NOMO-1 treated with dmso at 0.1 percent for 144 hours (cell line): ENCODE measurements at regions not wholly inside any gene's neighbourhood (a gene's known extent, or its start where the extent isn't known, plus 50 kb on each side); places are given as distances from the start of the nearest gene placed in this dataset.
"Not testable (repeated sequence)": the region's sequence is repeated elsewhere in the genome, so short reads cannot be mapped to it uniquely, and the experiment has no call there.

Source experiments
- DNase-seq: peaks from one replicate; lab custom pipeline; 2025; ENCODE audit not compliant: unreplicated experiment; lab: John Stamatoyannopoulos, UW

DNA sequence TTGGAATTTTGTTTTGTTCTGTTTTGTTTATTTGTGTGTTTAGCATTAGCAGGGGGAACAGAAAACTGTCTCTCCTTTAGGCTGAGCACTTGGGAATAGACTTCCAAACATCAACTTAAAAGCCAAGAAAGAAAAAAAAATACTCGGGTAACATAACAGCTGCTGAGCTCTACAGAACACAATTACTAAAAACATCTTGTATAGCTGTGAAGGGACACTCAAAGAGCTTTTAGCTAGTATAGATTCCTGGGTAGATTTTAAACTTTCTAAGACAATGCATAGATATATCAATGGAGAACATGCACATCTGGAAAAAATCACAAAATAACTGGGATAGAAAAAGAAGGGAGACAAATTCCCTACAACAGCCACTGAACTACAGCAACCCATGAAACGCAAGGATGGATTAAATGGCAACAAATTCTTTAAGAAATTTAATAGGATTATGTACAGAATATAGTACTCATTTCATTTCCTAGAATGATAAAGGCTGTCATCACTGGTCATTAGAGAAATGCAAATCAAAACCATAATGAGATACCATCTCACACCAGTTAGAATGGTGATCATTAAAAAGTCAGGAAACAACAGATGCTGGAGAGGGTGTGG, 174.3 kb upstream of the KRR1 start:
- DNase-seq: no peak

DNA sequence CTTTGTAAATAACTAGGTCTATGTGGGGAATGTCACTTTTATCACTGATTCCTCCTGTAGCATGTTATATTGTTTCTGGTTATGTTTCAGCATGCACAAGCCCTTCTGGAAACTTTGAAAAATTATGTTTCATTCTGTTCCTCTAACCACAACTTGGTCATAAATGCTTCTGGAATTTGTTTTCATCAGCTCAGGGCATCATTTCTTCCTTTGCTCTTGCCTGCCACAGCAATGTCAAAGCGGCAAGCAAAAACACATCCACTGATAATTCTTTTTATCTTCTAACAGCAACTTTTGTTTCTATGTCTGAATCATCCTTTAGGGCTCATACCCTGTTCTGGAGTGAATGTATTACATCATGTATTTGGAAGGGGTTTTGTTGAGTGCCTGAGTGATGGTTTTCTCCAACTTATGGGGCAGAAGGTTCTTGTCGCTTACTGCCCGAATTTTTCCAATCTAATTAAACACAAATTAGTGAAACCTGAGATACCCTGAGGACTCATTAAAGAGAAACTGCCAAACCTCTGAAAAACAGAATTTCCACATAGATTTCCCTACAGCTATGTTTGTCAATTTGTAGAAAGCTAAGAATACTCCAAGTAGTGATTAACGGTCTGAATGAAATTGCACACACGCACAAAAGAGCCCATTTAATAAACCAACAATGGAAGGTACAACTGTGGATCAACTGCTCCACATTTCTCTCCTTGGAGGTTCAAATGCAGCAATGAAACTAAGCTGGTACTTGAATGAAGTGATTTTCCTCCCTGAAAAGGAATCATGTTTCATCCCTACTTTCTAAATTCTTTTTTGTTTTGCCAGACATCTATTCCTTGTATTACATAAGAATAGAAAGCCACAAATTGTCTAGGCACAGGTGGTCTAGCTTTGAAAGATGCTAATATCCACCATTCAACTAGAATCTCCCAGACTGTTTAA, 173.5 kb upstream of the KRR1 start:
- DNase-seq: no peak

DNA sequence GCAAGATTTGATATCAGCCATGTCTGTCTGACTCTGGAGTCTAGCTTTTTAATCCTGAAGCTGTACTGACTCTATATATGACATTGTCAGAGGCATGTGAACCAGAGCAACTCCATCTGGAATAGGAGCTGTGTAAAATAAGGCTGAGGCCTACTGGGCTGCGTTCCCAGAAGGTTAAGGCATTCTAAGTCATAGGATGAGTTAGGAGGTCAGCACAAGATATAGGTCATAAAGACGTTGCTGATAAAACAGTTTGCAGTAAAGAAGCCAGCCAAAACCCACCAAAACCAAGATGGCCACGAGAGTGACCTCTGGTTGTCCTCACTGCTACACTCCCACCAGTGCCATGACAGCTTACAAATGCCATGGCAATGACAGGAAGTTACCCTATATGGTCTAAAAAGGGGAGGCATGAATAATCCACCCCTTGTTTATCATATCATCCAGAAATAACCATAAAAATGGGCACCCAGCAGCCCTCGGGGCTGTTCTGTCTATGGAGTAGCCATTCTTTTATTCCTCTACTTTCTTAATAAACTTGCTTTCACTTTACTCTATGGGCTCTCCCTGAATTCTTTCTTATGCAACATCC, 172.7 kb upstream of the KRR1 start:
- DNase-seq: not testable (repeated sequence)

DNA sequence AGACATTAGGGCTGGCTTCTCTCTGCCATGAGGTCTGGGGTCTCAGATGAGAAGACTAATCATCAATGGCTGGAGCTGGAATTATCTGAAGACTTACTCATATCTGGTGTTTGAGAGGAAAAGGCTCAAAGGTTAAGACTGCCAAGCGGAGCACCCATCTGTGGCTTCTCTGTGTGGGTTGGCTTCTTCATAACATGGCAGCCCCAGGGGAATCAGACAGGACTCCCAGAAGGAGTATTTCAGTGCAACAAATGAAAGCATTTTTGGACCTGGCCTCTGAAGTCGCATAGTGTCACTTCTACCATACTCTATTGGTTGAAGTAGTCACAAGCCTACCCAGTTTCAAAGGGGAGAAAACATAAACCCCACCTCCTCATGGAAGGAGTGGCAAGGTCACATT, 171.8 kb upstream of the KRR1 start:
- DNase-seq: no peak

DNA sequence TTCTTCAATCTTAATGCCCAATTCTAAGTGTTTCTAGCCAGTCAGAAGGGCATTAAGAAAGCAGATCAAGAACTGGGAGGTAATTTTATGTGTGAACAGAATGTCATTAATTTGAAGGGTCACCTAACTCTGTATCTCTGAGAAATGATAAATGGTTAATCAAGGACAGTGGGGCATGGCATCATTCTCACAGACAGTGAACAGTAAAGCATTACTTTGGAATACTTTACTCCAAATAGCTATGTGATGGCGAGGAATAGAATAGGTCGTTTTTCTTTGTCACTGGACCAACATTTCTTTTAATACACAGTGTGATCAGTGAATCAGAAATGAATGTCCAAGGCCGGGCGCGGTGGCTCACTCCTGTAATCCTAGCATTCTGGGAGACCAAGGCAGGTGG, 166.1 kb upstream of the KRR1 start:
- no peak for DNase-seq

DNA sequence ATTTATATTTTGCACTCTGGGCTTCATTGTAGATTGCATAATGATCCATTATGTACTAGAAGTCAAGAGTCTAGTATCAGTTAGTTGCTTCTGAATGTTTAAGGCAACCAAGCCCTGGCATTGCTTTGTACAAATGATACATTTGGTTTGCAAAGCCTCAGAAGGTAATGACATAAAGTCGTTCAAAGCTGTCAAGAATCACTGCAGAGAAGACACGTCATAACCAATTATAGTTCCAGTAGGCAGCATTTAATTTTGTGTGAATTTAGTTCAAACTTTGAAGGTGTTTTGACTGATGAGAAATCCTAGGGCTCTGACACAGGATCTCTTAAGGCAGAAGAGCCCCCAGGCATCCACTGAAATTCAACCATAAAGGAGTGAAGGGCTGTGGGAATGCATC, 163.0 kb upstream of the KRR1 start:
- no peak for DNase-seq

DNA sequence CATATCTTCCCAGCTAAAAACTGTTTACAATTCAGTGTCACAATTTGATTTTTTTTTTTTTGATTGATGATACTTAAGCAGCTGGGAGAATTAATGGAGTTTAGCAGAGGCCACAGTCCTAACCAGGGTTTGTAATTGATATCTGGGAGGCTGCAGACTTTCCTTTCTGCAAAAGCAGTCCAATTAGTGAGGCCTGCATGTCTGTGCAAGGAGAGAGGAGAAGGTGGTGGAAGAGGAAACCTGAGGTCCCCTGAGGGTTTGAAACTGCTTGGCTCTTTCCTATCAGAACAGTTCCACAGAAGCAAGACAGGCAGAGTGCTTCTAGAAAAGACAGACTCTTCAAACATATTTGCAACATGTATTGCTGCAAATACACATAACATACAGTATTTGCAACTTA, 160.8 kb upstream of the KRR1 start:
- DNase-seq: no peak

DNA sequence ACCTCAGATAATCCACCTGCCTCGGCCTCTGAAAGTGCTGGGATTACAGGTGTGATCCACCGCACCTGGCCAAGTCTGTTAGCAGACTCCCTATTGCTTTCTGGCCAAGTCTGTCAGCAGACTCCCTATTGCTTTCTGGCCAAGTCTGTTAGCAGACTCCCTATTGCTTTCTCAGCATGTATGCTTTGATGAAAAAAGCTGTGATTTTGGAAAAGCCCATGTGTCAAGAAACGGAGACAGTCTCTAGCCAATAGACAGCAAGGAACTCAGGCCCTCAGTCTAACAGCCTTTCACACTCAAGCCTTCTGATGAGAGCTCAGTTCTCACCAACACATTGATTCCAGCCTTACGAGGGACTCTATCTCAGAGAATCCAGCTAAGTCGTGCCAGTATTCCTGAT, 158.8 kb upstream of the KRR1 start:
- no peak for DNase-seq

DNA sequence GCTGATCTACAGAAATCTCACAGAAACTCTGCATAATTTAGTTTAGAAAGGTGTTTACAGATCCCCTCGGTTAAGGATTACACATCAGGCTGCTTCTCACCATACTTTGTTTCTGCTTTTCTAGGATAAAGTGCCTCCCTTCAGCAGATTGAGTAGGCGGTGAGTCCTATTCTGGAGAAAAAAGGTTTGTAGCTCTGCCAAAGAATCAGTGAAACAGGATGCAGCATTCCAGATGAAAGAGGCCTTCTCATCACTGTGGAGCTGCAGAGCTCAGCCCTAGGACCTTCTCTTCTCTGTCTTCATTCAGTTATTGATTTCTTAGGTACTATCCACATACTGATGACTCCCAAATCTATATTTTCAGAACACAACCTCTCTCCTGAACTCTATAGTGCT, 155.5 kb upstream of the KRR1 start:
- no peak for DNase-seq

DNA sequence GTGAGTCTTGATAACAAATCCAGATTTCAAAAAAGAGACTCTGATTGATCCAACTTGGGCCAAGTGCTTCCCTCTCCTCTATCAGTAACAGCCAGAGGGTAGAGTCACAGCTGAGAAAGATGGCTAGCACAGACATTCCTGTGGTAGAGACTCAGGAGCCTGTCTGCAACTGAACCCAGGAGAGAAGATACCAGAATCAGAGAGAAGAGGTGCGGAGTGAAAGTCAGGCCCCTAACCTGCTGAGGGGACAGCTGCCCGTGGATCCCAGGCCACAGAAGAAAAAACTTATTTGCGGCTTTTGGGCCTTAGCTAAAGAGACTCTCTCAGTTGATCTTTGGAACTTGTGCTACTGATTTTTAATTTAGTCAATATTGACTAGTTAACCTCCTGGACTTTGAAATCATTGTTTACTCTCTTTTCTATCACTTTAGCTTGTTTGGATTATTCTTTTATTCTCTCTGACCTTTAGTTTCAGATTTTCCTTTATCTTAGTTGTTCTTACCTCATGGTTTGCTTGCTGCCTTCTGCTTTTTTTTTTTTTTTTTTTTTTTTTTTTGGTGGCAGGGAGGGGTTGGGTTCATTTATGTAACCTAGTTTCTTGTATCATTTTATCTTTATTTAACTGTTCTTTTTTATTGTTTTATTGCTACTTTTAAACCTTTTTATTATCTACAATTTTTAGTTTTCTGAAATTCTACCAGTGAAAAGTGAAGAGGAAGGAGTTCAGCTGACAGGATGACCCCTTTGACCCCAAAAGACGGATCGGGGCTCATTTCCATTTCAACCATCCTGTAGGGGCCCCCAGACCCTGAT, 154.9 kb upstream of the KRR1 start:
- no peak for DNase-seq

DNA sequence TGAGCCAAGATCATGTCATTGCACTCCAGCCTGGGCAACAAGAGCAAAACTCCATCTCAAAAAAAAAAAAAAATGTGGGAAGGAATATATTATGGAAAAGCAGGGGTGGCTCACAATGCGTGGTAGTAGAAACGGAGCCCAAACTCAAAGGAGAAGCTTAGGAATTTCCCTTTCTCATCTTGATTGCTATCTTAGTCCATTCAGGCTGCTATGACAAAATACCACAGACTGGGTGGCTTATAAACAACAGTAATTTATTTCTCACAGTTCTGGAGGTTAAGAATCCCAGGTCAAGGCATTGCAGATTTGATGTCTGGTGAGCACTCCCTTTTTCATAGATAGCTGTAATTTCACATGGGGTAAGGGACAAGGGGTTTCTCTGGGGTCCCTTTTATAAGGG, 153.8 kb upstream of the KRR1 start:
- DNase-seq: no peak

DNA sequence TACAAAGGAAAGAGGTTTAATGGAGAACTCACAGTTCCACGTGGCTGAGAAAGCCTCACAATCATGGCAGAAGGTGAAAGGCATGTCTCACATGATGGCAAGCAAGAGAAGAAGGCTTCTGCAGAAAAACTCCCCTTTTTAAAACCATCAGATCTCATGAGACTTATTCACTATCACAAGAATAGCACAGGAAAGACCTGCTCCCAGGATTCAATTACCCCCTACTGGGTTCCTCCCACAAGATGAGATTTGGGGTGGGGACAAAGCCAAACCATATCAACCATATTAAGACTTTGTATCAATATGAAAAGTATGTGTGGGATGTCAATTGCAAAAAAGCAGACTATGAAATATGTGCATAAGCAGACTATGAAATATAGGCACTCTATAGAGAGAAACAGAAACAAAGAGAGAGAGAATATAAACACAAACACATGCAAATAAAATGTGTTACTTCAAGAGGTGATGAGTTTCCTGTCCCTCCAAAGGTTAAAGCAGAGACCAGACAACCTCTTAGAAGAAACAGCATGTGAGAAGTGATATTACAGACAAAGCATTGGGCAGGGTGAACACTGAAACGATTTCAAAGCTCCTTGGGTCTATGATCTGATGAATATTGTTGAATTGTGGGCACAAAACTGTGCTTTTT, 151.2 kb upstream of the KRR1 start:
- no peak for DNase-seq

DNA sequence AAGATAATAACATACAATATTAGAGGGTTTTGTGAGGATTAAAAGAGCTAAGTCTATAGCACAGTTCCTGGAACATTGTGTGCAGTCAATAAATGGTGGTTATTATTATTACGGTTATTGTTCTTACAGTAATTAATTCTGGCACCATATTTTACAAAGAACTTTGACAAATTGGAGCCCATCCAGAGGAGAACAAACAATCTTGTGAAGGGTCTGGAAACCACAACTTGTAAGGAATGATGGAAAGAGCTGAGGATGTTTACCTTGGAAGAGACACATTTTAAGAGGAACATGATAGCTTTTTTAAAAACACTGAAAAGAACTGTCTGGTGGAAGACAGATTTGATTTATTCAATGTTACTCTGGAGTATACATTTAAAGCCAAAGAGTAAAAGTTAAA, 150.5 kb upstream of the KRR1 start:
- DNase-seq: no peak

DNA sequence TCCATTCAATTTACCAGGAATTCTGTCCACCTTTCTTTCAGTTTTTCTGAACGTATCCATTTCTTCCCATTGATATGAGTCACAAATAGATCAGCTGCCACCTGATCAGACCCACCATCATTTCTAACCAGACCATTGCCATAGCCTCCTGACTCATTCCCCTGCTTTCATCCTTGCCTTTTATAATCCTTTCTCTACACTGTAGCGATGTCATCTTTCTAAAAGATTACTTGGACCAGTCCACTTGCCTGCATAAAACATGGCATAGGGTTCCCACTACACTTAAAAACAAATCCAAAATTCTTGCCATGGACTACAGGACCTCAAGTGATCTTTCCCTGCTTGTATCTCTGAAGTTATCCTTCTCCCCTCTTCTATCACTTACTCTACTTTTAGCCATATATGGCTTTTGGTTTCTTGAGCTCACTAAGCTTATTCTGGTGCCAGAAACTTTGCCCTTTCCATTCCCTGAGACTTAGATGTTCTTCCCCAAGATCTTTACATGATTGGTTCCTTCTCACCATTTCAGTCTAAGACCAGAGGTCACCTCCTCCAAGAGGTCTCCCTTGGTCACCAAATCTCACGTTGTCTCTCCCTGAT, 149.5 kb upstream of the KRR1 start:
- no peak for DNase-seq

DNA sequence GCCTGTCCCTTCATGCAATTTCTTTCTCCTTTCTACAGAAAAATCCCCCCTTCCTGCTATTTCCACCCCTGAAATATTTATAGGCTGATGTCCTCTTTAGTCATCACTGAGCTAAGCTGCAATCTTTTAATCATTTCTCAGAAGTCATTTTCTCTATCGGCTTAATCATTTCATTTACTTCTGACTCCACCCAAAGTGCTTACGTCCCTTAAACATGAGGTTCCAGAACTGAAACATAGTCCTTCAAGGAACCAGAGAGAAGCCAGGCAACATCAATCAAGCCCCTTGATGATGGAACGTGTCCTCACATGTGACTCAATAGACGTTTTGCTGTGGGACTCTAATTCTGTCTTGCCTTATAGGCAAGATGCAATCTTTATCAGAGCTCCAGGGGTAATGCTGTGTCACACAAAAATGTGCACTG, 148.7 kb upstream of the KRR1 start:
- DNase-seq: no peak

DNA sequence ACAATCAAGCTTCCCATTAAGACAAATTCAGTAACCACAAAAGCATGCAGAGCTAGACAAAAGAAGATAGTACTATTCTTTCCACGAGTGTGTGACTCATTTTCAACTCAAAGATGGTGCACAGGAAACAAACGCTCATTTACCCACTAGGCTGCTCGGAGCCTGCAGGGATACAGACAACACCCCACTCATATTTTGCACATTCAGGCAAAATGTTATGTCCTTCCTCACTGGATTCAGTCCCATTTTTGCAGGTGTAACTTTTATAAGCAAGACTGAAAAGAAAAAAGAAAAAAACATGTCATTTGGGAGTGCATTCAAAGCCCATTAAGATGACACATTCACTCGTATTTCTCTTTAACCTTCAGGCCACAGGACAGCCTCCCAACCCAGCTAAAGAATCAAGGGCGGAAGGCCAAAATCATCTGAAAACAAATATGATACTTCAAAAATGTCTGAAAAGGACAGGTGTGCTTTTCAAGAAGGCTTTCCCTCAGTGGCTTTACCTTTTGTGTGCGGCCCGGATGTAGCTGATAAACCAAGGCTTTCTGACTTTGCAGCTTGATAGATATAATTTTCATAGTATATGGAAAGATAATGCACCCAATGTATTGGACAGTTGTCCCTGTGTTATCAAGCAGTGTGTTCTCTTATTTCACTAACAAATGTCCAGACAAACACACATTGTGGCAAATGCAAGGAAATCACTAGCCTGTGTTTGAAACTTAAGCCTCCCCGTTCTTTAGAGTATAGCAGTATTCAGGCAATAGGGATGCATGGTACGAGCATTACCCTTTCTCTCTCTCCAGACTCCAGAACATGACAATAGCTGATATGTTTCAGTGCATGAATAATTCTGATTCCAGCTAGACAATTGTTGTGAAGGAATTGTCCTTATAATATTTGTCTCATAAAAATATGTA, 147.8 kb upstream of the KRR1 start:
- no peak for DNase-seq

DNA sequence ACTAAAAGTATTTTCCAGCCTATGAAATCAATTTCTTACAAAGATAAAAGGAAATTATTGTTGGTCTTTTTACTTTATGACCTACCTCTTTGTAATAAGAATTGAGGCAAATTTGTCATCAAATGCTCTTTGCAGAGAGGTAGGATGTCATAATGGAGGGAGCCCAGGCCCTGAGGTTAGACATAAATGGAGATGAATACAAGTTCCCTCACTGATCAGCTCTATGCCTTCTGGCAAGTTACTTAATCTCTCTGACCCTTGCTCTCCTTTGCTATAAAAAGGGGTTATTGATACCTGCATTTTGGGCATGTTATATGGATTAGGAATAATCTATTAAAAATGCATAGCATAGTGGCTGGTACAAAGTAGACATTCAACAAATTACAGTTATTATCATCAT, 146.9 kb upstream of the KRR1 start:
- no peak for DNase-seq

DNA sequence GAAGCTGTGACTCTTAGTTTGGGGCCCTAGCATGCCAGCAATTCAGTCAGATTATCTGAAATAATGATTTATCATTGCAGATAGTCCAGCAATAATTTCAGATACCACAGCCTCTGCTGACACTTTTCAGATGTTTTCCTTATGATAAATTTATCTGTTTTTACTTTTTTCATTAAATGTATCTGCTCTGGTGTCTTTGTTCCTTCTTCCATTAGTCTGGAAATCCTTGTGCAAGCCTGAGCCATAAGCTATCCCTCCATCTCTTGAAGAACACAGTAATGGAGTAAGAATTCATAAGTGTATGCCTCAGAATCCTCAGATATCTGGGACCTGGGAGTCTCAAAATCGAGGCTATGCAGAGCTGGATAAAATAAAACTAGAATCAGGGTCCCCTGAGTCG, 146.4 kb upstream of the KRR1 start:
- DNase-seq: no peak

DNA sequence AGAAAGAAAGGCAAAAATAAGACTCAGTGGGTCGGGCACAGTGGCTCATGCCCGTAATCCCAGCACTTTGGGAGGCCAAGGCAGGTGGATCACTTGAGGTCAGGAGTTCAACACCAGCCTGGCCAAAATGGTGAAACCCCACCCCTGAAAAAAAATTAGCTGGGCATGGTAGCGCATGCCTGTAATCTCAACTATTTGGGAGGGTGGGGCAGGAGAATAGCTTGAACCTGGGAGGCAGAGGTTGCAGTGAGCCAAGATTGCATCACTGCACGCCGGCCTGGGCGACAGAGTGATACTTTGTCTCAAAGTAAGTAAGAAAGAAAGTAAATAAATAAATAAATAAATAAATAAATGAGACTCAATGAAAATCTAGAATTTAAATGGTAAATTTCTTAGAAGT, 145.9 kb upstream of the KRR1 start:
- not testable (repeated sequence) for DNase-seq
